Renal cortical epithelial cell (primary cell): ENCODE measurements at regions not wholly inside any gene's neighbourhood (a gene's known extent, or its start where the extent isn't known, plus 50 kb on each side); places are given as distances from the start of the nearest gene placed in this dataset.
A peak's percentile ranks its signal among the peaks of the same experiment; 100 is the strongest.

Experiments
- DNase-seq: peaks from one replicate; pipeline ENCODE4 v3.0.0-alpha.2; 2011; ENCODE audit warnings: low read depth

DNA sequence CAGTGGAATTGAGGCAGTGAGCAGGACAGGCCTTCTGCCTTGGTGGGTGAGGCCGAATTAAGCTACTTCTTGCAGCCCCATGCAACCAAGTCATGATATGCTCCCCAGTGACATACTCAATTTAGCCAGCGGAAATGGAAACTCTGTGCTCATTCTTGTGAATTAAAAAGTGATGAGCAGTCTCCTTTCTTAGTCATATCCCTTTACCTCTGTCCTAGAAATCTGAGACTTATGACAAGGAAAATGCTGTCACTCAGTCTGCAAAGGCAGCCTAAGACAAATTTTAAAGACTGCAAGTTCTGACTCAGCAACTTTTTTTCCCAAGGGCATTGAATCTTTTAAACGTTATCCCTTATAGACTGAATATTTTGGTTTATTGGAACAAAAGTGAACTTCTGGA, 218.2 kb downstream of the SH3BP4 start:
- peak; percentile 40 for DNase-seq

DNA sequence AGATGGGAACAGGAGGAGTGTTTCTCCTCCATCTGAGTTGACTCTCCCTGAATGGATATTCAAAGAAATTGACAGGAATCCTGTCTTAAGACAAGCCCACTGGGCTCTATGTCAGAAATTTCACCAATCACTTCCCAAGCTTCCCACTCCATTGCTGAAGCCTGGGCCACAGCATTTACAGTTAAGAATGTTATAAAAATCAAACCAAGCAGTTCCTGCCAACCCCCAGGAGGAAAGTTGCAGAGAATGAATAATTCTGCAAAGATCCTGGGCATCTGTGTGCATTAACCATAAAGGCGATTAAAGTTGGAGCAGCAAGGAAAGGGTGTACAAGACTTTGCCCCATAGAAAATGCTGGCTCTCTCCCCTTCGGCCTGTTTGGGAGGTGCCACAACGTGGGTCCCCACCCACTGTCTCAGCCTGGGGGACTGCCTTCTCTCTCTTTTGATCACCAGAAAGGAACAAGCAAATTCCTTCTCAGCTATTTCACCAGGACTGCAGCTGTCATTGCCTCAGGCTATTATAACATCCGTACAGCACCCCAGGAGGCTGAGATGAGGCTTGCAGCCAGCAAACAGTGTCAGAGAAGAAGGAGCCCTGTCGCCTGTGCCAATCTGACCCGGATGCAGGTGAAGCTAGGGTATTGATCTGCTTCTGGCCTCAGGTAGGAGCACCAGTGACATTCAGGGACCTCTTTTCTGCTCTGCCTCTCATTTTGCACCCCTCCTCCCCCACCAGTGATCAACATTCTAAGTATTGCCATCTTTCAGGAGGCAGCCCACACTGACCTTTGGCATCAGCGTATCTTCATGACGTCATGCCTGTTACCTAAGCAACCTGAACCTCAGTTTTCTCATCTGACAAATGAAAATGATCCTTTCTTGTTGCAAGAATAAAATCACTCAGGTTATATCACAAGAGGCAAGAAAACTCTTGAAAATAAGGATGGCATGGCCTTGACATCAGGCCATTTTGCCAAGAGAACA, 219.0 kb downstream of the SH3BP4 start:
- peak; percentile 68 for DNase-seq

- peak; percentile 53 for DNase-seq
Measured at GRCh38 chr2:235171550-235172031, 219.8 kb downstream of the SH3BP4 start.

DNA sequence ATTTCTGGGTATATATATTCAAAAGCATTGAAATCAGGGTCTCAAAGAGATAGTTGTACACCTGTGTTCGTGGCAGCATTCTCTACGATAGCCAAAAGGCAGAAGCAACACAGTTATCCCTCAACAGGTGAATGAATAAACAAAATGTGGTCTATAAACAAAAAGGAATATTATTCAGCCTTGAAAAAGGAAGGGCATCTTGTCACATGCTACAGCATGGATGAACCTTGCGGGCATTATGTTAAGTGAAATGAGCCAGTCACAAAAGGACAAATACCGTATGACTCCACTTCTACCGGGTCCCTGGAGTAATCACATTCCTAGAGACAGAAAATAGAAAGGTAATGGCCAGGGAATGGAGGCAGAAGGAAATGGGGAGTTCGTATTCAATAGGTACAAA, 228.8 kb downstream of the SH3BP4 start:
- DNase-seq, result no peak

- no peak for DNase-seq
Measured at GRCh38 chr2:235183786-235184185, 232.0 kb downstream of the SH3BP4 start.

DNA sequence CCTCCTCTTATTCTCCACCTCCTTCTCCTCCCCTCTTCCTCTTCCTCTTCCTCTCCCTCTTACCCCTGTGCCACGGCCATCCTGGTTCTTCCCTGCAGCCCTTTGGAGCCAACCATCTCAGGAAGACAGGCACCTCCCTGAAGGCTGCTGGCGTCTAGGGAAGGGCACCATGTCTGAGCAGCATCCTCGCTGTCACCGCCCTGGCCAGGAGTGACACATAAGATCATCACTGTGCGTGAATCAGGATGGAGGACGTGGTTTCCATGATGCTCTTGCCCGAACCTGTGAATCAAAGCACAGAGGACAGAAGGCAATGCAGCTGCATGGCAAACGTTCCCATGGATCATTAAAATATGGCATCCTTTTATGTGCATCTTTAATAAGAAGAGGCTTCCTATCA, 236.0 kb downstream of the SH3BP4 start:
- no peak for DNase-seq

DNA sequence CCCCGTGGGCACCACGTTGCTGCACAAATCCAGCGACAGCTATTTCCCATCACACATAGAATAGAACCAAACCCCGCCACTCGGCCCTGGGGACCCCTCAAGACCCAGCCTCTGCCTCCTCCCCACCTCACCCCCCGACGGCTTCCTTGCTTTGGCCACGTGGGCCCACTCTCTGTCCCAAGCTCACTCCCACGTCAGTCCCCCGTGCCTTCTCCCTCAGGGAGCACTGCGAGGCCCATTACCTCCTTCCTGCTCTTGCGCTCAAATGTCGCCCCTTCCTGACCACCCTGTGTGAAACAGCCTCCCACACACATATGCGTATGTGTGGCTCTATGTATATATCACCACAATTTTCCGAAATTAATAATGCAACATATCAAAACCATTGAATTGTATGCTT, 239.7 kb downstream of the SH3BP4 start:
- DNase-seq, result no peak

- DNase-seq, result no peak
Measured at GRCh38 chr2:235191978-235192377, 240.2 kb downstream of the SH3BP4 start.

- DNase-seq, result no peak
Measured at GRCh38 chr2:235194351-235194750, 242.5 kb downstream of the SH3BP4 start.

DNA sequence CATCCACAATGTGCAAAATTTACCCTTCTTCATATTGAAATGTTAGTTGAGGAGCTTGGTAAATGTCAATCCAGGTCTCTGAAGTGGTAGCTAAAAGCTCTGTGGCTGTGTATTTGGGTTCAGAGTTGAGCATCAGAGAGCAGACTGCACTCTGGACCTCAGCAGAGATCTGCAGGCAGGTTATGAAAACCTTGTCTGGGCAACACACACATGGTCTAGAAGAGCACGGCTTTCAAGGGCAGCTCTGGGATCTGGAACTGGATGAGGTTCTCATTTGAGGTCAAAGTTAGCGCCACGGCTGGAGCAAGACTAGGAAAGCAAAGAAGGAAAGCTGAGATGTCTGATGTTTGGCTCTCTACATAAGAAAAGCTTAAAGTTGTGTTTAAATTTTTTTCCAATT, 243.0 kb downstream of the SH3BP4 start:
- DNase-seq, result no peak

DNA sequence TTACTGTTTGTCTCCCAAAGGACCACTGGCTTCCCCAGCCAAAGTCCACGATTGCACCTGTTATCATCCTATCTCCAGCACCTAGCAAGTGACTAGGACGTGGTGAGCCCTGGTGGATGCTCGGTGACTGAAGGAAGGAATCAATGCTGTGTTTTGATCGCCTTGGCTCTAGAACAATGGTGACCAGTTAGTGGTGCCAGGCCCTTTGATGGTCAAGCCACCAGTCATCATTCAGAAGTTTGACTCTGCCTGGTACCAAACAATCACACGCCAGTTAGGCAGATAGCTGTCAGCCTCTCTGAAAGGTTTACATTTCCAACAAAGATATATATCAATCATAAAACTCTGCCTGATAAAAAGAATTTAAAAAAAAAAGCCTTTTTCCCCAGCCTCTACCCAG, 244.1 kb downstream of the SH3BP4 start:
- DNase-seq, result no peak

DNA sequence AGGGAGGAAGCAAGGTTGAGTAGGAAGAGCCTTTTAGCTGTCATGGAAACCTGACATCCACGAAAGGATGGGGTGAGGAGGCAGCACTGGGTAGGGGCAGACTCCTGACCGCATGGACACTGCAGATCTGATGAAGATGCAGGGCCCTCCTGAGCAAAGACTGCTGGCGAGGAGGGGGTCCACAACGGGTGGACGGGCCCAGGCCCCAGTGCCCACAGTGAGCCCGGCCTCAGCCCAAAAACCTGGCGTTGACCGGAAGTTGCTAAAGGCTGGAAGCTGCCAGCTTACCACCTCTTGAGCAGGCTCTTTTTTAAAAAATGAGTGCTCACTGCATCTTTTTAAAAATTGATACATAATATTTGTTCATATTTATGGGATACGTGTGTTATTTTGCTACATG, 247.3 kb downstream of the SH3BP4 start:
- no peak for DNase-seq

GRCh38 chr2:235200216-235200615, 248.4 kb downstream of the SH3BP4 start:
- no peak for DNase-seq

DNA sequence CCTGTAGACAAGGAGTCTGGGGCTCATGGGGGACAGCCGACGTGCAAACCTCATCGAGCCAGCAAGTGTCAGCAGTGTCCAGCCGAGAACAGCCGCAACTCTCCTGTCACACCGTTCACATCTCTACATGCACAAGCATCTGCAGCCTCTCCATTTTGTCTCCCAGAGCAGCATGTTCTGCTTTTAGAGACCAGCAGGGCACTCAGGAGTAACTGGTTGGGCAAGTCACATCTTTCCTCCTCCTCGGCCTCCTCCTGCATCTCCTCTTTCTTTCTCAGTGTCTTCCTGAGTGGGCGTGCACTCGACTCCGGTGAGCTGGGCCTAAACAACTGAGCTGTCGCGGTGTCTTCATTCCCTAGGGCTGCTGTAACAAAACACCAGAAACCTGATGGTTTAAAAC, 249.9 kb downstream of the SH3BP4 start:
- no peak for DNase-seq

DNA sequence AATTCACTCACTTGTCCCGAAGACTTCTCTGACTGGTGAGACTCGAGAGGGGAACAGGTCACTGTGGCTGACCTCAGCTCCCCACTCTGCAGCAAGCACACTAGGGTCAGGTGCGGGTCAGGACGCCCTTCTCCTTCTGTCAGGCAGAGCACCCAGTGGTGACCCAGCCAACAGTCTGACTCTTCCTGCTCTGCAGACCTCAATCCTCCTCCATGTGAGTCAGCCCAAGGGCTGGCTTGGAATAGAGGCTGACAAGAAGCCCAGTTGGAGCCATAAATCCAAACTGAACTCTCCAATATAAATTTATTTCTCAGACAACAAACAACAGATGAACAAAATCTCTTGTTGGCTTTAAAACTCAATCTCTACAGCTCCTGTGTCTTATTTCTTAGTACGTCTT, 253.1 kb downstream of the SH3BP4 start:
- no peak for DNase-seq

DNA sequence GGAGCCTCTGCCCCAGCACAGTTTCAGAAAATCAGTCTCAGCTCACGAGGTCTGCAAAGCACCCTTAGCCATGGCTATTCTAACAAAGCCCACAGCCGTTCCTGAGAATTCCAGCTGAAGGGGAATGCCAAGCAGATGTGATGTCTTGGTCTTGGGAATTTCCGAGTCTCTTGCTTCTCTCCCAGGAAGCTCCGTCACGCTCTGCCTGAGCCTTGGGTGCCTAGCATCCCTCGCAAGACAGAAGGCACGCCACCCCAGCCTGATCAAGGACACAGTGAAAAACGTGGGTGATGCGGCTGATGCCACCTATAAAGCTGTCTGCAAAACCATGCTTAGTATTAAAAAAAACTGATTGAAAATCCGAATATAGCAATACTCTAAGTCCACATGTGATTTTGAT, 254.6 kb downstream of the SH3BP4 start:
- DNase-seq, result peak; percentile 42

DNA sequence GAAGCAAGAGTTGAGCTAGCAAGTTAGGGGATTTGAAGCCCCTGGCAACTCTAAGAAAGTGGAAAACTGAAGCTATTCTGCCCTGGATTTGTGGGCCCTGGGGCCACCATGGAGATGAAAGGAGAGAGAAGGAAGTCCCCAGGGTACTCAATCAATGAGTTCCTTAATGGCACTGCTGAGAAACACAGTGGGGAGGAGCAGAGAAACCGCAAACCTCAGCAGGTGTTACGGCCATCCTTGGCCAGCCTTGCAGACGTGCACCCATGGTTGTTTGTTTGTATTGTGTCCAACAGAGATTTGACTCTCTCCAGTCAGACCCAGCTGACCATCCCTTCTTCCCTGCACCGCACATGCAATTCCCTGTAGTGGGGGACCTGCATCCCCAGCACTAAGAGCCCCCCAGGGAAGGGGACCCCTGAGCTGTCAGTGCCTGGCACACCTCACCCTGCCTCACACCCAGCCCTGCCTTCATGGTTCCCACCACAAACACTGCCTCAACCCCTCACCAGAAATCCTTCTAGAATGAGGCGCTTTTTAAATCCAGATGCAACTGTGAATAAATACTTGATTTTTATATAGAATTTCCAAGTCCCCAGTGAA, 255.3 kb downstream of the SH3BP4 start:
- DNase-seq, result peak; percentile 6

DNA sequence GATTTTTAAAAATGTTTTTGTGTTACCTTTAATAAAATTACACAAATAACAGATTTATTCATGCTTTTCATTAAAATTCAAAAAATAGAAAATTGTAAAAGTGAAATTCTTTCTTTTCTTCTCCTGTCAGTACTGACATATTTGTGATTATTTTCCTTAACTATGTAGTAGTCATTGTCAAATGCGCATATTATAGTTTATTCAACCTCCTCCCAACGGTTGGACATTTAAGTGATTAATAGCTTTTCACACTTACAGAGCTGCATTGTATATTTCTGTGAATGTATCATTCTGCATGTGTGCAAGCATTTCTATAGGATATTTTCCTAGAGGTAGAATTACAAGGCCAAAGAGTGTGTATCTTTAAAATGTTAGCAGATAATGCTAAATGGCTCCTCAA, 259.2 kb downstream of the SH3BP4 start:
- no peak for DNase-seq

- no peak for DNase-seq
Measured at GRCh38 chr2:235212501-235213158, 260.8 kb downstream of the SH3BP4 start.

- no peak for DNase-seq
Measured at GRCh38 chr2:235215248-235215647, 263.4 kb downstream of the SH3BP4 start.

GRCh38 chr2:235216901-235217300, 265.1 kb downstream of the SH3BP4 start:
- DNase-seq, result peak; percentile 18

DNA sequence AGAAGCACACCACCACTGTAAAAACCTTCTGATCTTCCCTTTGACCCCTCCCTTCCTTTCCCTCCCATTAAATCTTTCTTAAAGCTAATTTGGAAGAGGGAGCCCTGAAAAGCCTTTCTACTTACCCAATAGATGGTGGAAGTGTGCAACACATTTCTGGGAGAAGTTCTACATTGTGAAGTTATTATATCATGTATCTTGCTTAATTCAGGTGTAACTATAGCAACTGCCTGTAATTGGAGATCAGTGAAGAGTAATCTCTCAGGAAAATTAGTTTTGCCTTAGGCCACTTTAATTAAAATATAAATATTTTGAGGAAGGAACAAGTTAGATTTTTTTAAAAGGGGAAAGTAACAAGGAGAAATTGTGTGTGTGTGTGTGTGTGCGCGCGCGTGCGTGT, 266.0 kb downstream of the SH3BP4 start:
- DNase-seq, result no peak

DNA sequence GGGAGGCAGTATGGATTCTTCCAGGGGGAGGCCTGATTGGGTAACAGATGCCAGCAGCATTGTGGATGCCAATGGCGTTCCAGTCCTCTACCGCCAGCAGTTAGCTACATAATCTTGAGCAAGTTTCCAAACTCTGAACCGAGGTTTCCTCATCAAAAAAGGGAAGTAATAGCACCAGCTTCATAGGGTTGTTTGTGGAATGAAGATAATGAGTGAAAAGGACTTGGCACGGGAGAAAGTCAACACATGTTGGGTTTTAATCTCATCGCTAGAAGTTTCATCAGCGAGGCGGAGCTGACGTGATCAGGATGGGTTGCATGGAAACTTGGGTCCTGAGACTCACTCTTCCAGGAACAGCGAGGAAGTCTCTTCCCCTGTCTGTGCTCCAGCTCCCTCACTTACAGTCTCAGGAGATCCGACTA, 266.7 kb downstream of the SH3BP4 start:
- DNase-seq, result no peak
